Gastrocnemius medialis (tissue), 4 donors: ENCODE measurements at regions not wholly inside any gene's neighbourhood (a gene's known extent, or its start where the extent isn't known, plus 50 kb on each side); places are given as distances from the start of the nearest gene placed in this dataset.

Experiments
- CTCF ChIP-seq, 5 experiments: fragments of 450-650 bp in 3 of 5; fragments of 200-600 bp in 2 of 5; sonication (generic) in 2 of 5; IDR thresholded peaks in 4 of 5; conservative IDR thresholded peaks in 1 of 5; 1 replicate in 4 of 5; 2 replicates in 1 of 5; pipeline ENCODE4 v1.5.1; 2016 to 2019; ENCODE audit warnings: antibody characterized with exemption in 5 of 5, mild to moderate bottlenecking in 3 of 5, moderate library complexity in 3 of 5
- POLR2A ChIP-seq, 2 donors: fragments of 450-650 bp; IDR thresholded peaks; one replicate each; pipeline ENCODE4 v1.6.1; 2017; ENCODE audit warnings: antibody characterized with exemption in 2 of 2, mild to moderate bottlenecking in 2 of 2, moderate library complexity in 2 of 2

GRCh38 chr18:27627927-27628326 lies 442.8 kb upstream of the CHST9 start:
- no peak for TF ChIP-seq CTCF (IDR thresholded peaks at IDR 0.05 in 4 of 5, conservative IDR thresholded peaks at IDR 0.05 in 1 of 5)
- no peak for TF ChIP-seq POLR2A (IDR thresholded peaks at IDR 0.05)
